ENCODE measurements at regions not wholly inside any gene's neighbourhood (a gene's known extent, or its start where the extent isn't known, plus 50 kb on each side); places are given as distances from the start of the nearest gene placed in this dataset.

- DNase-seq (ENCODE audit: low spot score): no peak
Observed at GRCh38 chr15:69983696-69984265, 113.9 kb downstream of the TLE3 start.

GRCh38 chr15:69987492-69988489 is 109.9 kb downstream of the TLE3 start:
- DNase-seq (ENCODE audit: low spot score): no peak

GRCh38 chr15:69988541-69989225 is 109.0 kb downstream of the TLE3 start:
- DNase-seq (ENCODE audit: low spot score): no peak

- no peak for DNase-seq (ENCODE audit: low spot score)
Observed at GRCh38 chr15:69990566-69991421, 106.9 kb downstream of the TLE3 start.

GRCh38 chr15:69991551-69991980 is 106.2 kb downstream of the TLE3 start:
- DNase-seq (ENCODE audit: low spot score): no peak

GRCh38 chr15:69992348-69992747 is 105.4 kb downstream of the TLE3 start:
- DNase-seq (ENCODE audit: low spot score): no peak

- no peak for DNase-seq (ENCODE audit: low spot score)
Observed at GRCh38 chr15:69994429-69995205, 103.1 kb downstream of the TLE3 start.

- no peak for DNase-seq (ENCODE audit: low spot score)
Observed at GRCh38 chr15:69996321-69997160, 101.2 kb downstream of the TLE3 start.

- DNase-seq (ENCODE audit: low spot score): no peak
Observed at GRCh38 chr15:69997161-69997485, 100.6 kb downstream of the TLE3 start.

Data from ureter (tissue), 1 donor.